ENCODE measurements at regions not wholly inside any gene's neighbourhood (a gene's known extent, or its start where the extent isn't known, plus 50 kb on each side); places are given as distances from the start of the nearest gene placed in this dataset.

DNA sequence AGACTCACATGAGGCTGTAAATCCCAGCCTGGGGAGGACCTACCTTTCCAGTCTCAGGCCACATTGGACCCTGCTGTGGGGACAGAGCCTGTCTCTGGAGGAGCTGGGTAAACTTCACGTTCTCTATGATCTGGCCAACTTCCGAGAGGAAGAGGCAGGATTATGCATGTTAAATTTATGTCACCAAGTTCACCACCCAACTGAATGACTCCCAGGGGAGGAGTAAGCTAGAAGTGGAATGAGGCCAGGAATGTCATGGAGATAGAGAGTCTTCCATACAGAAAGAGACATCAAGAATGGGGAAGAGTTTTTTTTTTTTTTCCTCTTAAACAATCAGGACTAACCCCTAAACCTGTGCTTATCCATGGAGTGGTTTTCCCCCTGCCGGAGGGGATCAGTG is 90.3 kb upstream of the PALM2AKAP2 start:
- no peaks in the 10 kb centered on the region for H3K4me1 ChIP-seq (ENCODE audit: control insufficient read depth, insufficient read depth, low read length)
- no peaks in the 10 kb centered on the region for H3K9me3 ChIP-seq (ENCODE audit: control insufficient read depth, low read length)
- no peak overlapping the region for H3K27ac Mint-ChIP-seq
- H3K27ac ChIP-seq (ENCODE audit: low read depth, low read length) = no peak overlapping the region
- no peak overlapping the region for H3K4me3 ChIP-seq (ENCODE audit: low read length)
- H3K36me3 ChIP-seq (ENCODE audit: control insufficient read depth, insufficient read depth, low read length) = no peaks in the 10 kb centered on the region
- H3K4me1 Mint-ChIP-seq = no peaks in the 10 kb centered on the region
- no peaks in the 10 kb centered on the region for H3K36me3 Mint-ChIP-seq (ENCODE audit: low read depth)
- H3K27me3 ChIP-seq (ENCODE audit: control insufficient read depth, insufficient read depth, low read length, poor library complexity, severe bottlenecking) = no peaks in the 10 kb centered on the region
- H3K4me3 Mint-ChIP-seq = no peak overlapping the region
- H3K9me3 Mint-ChIP-seq = no peaks in the 10 kb centered on the region
- no peak for DNase-seq
- TF ChIP-seq, protein P1, sequence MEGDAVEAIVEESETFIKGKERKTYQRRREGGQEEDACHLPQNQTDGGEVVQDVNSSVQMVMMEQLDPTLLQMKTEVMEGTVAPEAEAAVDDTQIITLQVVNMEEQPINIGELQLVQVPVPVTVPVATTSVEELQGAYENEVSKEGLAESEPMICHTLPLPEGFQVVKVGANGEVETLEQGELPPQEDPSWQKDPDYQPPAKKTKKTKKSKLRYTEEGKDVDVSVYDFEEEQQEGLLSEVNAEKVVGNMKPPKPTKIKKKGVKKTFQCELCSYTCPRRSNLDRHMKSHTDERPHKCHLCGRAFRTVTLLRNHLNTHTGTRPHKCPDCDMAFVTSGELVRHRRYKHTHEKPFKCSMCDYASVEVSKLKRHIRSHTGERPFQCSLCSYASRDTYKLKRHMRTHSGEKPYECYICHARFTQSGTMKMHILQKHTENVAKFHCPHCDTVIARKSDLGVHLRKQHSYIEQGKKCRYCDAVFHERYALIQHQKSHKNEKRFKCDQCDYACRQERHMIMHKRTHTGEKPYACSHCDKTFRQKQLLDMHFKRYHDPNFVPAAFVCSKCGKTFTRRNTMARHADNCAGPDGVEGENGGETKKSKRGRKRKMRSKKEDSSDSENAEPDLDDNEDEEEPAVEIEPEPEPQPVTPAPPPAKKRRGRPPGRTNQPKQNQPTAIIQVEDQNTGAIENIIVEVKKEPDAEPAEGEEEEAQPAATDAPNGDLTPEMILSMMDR (conservative IDR thresholded peaks at IDR 0.05) = no peak
- H3K9ac ChIP-seq (ENCODE audit: extremely low read depth, low read length, poor library complexity, severe bottlenecking) = no peak overlapping the region
- H3K27me3 Mint-ChIP-seq (ENCODE audit: insufficient read depth) = no peaks in the 10 kb centered on the region
- 85% methylated on average over 3 of the region's 3 CpGs; no CpG with 5 or more reads in 1 of the 2 experiments for WGBS, 2 experiments (ENCODE audit: insufficient coverage in 1 of 2, insufficient read length in 1 of 2)

DNA sequence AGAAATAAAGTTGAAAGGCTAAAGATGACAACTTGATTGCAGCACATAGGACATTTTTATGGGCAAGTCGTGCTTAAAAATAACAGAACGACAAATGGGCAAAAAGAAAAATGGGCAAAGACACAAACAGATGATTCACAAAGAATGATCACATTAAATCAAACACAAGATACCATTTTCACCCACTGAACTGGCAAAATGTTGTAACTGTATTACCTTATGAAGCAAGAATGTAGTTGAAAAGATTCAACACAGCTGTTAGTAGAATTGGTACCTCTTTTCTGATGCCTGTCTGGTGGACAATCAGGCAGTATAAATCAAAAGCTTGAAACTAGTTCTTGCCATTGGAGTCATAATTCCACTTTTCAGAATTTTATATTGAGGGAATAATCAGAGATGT is 81.0 kb upstream of the PALM2AKAP2 start:
- H3K4me1 Mint-ChIP-seq = no peaks in the 10 kb centered on the region
- no peak overlapping the region for H3K4me3 Mint-ChIP-seq
- Histone ChIP-seq H3K27ac (ENCODE audit: low read depth, low read length) (no peak overlapping the region), H3K4me1 (ENCODE audit: control insufficient read depth, insufficient read depth, low read length) (peaks cover 5% of the 10 kb centered on the region), H3K9me3 (ENCODE audit: control insufficient read depth, low read length) (no peaks in the 10 kb centered on the region), H3K4me3 (ENCODE audit: low read length) (no peak overlapping the region), H3K9ac (ENCODE audit: extremely low read depth, low read length, poor library complexity, severe bottlenecking) (no peak overlapping the region), H3K27me3 (ENCODE audit: control insufficient read depth, insufficient read depth, low read length, poor library complexity, severe bottlenecking) (peaks cover 6% of the 10 kb centered on the region), H3K36me3 (ENCODE audit: control insufficient read depth, insufficient read depth, low read length) (no peaks in the 10 kb centered on the region)
- TF ChIP-seq, protein P1 (conservative IDR thresholded peaks at IDR 0.05) = no peak
- no peak for DNase-seq
- 80 to 91% methylated on average over 1 to 2 of the region's 2 CpGs for WGBS, 2 experiments (ENCODE audit: insufficient coverage in 1 of 2, insufficient read length in 1 of 2)
- no peaks in the 10 kb centered on the region for H3K9me3 Mint-ChIP-seq
- no peaks in the 10 kb centered on the region for H3K36me3 Mint-ChIP-seq (ENCODE audit: low read depth)
- no peak overlapping the region for H3K27ac Mint-ChIP-seq
- H3K27me3 Mint-ChIP-seq (ENCODE audit: insufficient read depth) = peaks cover 2% of the 10 kb centered on the region

DNA sequence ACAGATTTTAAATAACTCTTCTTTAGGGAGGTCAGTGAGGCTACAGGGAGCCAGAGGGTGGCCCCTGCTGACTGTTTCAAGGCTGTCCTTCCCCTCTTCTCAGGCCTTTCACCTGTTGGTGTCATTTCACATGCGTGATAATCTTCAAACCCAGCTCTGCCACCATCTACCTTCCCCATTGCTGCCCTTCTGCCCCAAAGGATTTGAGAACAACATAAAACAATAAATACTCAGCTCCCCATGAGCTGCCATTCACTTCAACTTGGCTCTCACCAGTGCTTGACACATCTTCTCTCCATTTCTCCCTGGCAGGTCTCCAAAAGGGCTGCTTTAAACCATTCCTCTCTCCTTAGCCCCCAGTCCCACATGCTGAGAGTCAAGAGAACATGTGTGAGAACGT is 75.5 kb upstream of the PALM2AKAP2 start:
- Mint-ChIP-seq H3K27ac (no peak overlapping the region), H3K4me1 (no peaks in the 10 kb centered on the region), H3K36me3 (ENCODE audit: low read depth) (no peaks in the 10 kb centered on the region), H3K9me3 (no peaks in the 10 kb centered on the region), H3K4me3 (no peak overlapping the region), H3K27me3 (ENCODE audit: insufficient read depth) (peaks cover 4% of the 10 kb centered on the region)
- H3K27ac ChIP-seq (ENCODE audit: low read depth, low read length) = no peak overlapping the region
- no peak for DNase-seq
- H3K9me3 ChIP-seq (ENCODE audit: control insufficient read depth, low read length) = no peaks in the 10 kb centered on the region
- no peaks in the 10 kb centered on the region for H3K27me3 ChIP-seq (ENCODE audit: control insufficient read depth, insufficient read depth, low read length, poor library complexity, severe bottlenecking)
- WGBS, 2 experiments (ENCODE audit: insufficient coverage in 1 of 2, insufficient read length in 1 of 2) = 83 to 89% methylated on average over 1 to 2 of the region's 2 CpGs
- TF ChIP-seq, protein P1 (conservative IDR thresholded peaks at IDR 0.05) = no peak
- no peak overlapping the region for H3K9ac ChIP-seq (ENCODE audit: extremely low read depth, low read length, poor library complexity, severe bottlenecking)
- H3K4me1 ChIP-seq (ENCODE audit: control insufficient read depth, insufficient read depth, low read length) = no peaks in the 10 kb centered on the region
- no peaks in the 10 kb centered on the region for H3K36me3 ChIP-seq (ENCODE audit: control insufficient read depth, insufficient read depth, low read length)
- no peak overlapping the region for H3K4me3 ChIP-seq (ENCODE audit: low read length)
